Right lobe of liver (tissue), 6 donors: ENCODE measurements at regions not wholly inside any gene's neighbourhood (a gene's known extent, or its start where the extent isn't known, plus 50 kb on each side); places are given as distances from the start of the nearest gene placed in this dataset.

ENCODE experiments used
- ATAC-seq, 4 donors: fragments of 200-7000 bp; cut with Tn5 transposase; one replicate each; pipeline ENCODE4 v1.9.1; 2020; ENCODE audit warnings: mild to moderate bottlenecking in 4 of 4, moderate library complexity in 4 of 4
- DNase-seq, 3 donors: peaks; one replicate each; pipeline ENCODE4 v3.0.0-alpha.2; 2020
- H3K27ac ChIP-seq, 3 donors: fragments of 200-600 bp; one replicate each; pipeline ENCODE4 v1.8.0; 2022
- H3K27me3 ChIP-seq, 2 donors: fragments of 200-600 bp; one replicate each; pipeline ENCODE4 v1.8.0; 2022
- H3K36me3 ChIP-seq, 4 donors: fragments of 200-600 bp; sonication (generic) in 1 of 4; one replicate each; pipeline versions ENCODE4 v1.5.1 to v1.8.0; 2017 to 2022; ENCODE audit warnings: control low read depth in 1 of 4
- H3K4me1 ChIP-seq, 4 donors: fragments of 200-600 bp; sonication (generic) in 1 of 4; one replicate each; pipeline versions ENCODE4 v1.5.1 to v1.8.0; 2017 to 2022; ENCODE audit warnings: control low read depth in 1 of 4
- H3K4me3 ChIP-seq, 3 donors: fragments of 200-600 bp; one replicate each; pipeline ENCODE4 v1.8.0; 2022
- H3K9me3 ChIP-seq, 4 donors: fragments of 200-600 bp; sonication (generic) in 1 of 4; one replicate each; pipeline versions ENCODE4 v1.5.1 to v1.8.0; 2017 to 2022; ENCODE audit warnings: control low read depth in 1 of 4
- POLR2A ChIP-seq: fragments of 450-650 bp; IDR thresholded peaks from one replicate; pipeline ENCODE4 v1.6.1; 2017; ENCODE audit warnings: antibody characterized with exemption, mild to moderate bottlenecking
- WGBS: methylation state at CpG from one replicate; pipeline ENCODE4 v1.1.6; 2018; ENCODE audit warnings: low coverage, low lambda C conversion rate; ENCODE audit not compliant: insufficient coverage; ENCODE audit errors: missing lambda C conversion rate; 5-methylcytosine and 5-hydroxymethylcytosine counted together
- intact Hi-C, 2 donors: fragments of 100-400 bp; cut with DNase I; formaldehyde crosslinking; loops; one replicate each; pipeline versions ENCODE4 v1.11.2 to v1.14.1; 2022
- TF ChIP-seq, protein P1 (sequence below), 4 donors: fragments of 200-600 bp in 3 of 4; fragments of 450-650 bp in 1 of 4; IDR thresholded peaks; one replicate each; pipeline versions ENCODE4 v1.5.1 to v1.8.0; 2016 to 2022; ENCODE audit warnings: antibody characterized with exemption in 4 of 4, mild to moderate bottlenecking in 2 of 4
- donor health status: DM: no; HTN: yes; CAD: no.
- donor health status: DM: no; HTN: no; CAD: no.
- donor health status: DM: no; HTN: no; CAD: no.
- donor health status: DM: no; HTN: yes; CAD: no.
- donor health status: DM: no; HTN: yes; CAD: no.

- Histone ChIP-seq H3K9me3 (no peaks in the 10 kb centered on the region), H3K4me3 (no peak overlapping the region), H3K36me3 (no peaks in the 10 kb centered on the region), H3K27ac (no peak overlapping the region), H3K27me3 (no peaks in the 10 kb centered on the region), H3K4me1 (no peaks in the 10 kb centered on the region)
- 84% methylated on average over 3 of the region's 10 CpGs for WGBS
- DNase-seq (no peak), ATAC-seq (no peak)
- intact Hi-C loops = no loop called here
- TF ChIP-seq POLR2A = no peak
- TF ChIP-seq, protein P1, sequence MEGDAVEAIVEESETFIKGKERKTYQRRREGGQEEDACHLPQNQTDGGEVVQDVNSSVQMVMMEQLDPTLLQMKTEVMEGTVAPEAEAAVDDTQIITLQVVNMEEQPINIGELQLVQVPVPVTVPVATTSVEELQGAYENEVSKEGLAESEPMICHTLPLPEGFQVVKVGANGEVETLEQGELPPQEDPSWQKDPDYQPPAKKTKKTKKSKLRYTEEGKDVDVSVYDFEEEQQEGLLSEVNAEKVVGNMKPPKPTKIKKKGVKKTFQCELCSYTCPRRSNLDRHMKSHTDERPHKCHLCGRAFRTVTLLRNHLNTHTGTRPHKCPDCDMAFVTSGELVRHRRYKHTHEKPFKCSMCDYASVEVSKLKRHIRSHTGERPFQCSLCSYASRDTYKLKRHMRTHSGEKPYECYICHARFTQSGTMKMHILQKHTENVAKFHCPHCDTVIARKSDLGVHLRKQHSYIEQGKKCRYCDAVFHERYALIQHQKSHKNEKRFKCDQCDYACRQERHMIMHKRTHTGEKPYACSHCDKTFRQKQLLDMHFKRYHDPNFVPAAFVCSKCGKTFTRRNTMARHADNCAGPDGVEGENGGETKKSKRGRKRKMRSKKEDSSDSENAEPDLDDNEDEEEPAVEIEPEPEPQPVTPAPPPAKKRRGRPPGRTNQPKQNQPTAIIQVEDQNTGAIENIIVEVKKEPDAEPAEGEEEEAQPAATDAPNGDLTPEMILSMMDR (IDR thresholded peaks at IDR 0.05) = no peak
Observed at GRCh38 chr21:41589620-41590175, 81.7 kb upstream of the TMPRSS2 start.

DNA sequence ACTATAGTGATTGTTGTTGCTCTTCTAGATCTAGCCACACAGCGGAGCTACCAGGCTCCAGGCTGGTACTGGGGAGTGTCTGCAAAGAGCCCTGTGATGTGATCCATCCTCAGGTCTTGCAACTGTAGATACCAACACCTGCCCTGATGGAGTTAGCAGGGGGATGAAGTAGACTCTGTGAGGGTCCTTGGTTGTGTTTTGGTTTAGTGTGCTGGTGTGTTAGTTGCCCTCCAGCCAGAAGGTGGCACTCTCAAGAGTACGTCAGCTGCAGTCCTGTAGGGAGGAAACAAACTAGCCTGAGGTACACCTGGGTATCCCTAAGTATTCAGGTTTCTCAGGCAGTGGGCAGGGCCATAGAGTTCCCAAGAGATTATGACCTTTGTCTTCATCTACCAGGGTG, 81.2 kb upstream of the TMPRSS2 start:
- Histone ChIP-seq H3K36me3 (no peaks in the 10 kb centered on the region), H3K4me3 (no peak overlapping the region), H3K9me3 (no peaks in the 10 kb centered on the region), H3K27me3 (no peaks in the 10 kb centered on the region), H3K27ac (no peak overlapping the region), H3K4me1 (no peaks in the 10 kb centered on the region)
- ATAC-seq = no peak
- WGBS = 40% methylated on average over 1 of the region's 2 CpGs
- intact Hi-C loops = no loop called here
- DNase-seq = no peak
- TF ChIP-seq, protein P1 (IDR thresholded peaks at IDR 0.05) = no peak
- TF ChIP-seq POLR2A = no peak

DNA sequence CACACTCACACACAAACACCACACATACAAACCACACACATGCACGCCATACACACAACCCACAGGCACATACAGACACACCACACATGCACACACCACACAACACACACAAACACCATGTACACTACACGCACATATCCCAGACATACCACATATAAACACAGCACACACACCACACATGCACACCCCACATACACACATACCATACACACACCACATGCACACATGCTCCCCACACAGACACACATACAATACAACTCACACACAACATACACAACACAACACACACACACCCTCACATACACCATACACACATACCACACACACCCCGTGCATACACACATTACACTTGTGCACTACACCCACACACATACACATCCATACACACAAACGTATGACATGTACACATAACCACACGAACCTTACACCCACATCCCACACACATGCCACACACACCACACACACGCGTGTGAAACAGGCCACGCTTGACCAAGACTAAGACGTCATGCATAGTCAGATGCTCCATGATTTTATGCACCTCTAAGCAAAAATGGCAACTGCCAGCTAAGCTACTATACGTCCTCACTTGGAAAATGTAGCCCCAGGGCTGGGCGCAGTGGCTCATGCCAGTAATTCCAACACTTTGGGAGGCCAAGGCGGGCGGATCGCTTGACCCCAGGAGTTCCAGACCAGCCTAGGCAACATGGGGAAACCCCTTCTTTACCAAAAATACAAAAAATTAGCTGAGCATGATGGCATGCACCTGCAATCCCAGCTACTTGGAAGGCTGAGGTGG, 77.4 kb upstream of the TMPRSS2 start:
- WGBS = 84% methylated on average over 14 of the region's 14 CpGs
- TF ChIP-seq POLR2A = no peak
- TF ChIP-seq, protein P1 (IDR thresholded peaks at IDR 0.05) = no peak
- Histone ChIP-seq H3K9me3 (no peaks in the 10 kb centered on the region), H3K4me3 (no peak overlapping the region), H3K27me3 (no peaks in the 10 kb centered on the region), H3K27ac (no peak overlapping the region), H3K4me1 (peaks cover 0 to 13% (median 5%) of the 10 kb centered on the region in 4 donors), H3K36me3 (no peaks in the 10 kb centered on the region)
- intact Hi-C loops = no loop called here
- DNase-seq = no peak
- no peak for ATAC-seq

DNA sequence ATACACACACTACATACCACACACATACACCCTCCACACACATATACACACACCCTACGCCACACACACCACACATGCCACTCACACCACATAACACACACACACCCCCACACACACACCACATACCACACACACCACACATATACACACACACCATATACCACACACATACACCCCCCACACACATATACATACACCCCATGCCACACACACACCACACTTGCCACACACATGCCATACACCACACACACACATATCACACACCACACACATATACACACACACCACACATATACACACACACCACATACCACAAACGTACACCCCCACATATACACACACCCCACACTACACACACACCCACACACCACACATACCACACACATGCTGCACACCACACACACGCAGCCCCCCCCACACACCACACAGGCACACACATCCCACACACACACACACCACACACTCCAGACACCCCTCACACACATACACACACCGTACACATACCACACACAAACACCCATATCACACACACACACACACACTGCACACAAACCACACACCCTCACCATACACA, 76.7 kb upstream of the TMPRSS2 start:
- no peak overlapping the region for H3K27ac ChIP-seq
- no peak for DNase-seq
- H3K27me3 ChIP-seq = no peaks in the 10 kb centered on the region
- no peaks in the 10 kb centered on the region for H3K9me3 ChIP-seq
- WGBS = 94% methylated on average over 4 of the region's 4 CpGs
- no peak overlapping the region for H3K4me3 ChIP-seq
- H3K36me3 ChIP-seq = no peaks in the 10 kb centered on the region
- no peak for ATAC-seq
- peaks cover 0 to 13% (median 5%) of the 10 kb centered on the region in 4 donors for H3K4me1 ChIP-seq
- intact Hi-C loops = no loop called here
- TF ChIP-seq, protein P1 (IDR thresholded peaks at IDR 0.05) = no peak
- no peak for TF ChIP-seq POLR2A
